ENCODE measurements at regions not wholly inside any gene's neighbourhood (a gene's known extent, or its start where the extent isn't known, plus 50 kb on each side); places are given as distances from the start of the nearest gene placed in this dataset.
"Not testable (repeated sequence)": the region's sequence is repeated elsewhere in the genome, so short reads cannot be mapped to it uniquely, and the experiment has no call there.

DNA sequence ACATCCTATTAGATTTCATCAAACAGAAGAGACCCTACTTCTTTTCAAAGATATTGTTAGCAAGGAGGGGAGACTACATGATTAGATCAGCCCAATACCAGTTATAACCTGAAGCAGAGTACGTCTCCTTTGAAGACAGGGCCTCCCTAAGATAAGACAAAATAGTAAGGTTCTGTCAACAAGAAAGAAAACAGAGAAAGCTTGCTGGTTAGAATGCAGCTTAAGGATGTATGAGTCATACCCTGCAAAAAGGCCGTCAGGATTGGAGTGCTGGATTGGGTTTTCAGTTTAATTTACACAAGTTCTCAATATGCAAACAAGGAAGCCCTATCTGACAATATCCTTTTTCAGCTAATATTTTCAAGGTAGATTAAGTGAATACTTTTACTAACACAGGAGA, 1581.2 kb upstream of the WWC1 start:
- no peak for DNase-seq (ENCODE audit: low spot score)
- intact Hi-C loops (cut with DNase I): no loop called here

DNA sequence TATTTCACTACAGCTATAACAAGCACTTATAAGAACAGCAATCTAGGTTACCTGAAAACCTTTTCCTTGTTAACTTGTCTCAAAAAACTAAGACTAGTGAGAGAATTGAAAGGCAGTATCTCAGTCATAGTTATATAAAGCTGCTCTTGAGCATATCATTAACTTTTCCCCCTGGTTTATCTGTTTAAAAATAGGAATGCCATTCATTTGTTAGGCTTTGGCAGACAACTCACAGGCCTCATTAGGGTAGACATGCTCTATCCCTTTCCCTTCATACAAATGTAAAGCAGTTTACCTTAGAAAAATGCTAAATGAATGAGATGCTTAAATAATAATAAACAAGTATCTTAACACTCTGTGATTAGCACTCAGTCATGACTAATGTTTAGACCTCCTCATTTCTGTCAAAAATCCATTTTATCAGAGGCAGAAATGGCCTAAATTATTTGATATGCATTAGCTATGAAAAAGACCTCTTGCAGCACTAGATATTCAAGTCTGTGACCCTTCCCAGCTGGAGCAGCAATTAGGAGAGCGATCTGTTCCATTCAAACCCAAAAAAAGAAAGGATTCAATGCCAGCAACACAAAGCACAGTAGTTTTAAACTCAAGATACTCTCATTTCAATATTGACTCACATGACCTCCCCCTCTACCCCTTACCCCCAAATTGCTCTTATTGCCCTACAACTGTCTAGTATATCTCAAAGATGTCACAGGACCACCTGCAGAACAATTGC, 1578.8 kb upstream of the WWC1 start:
- intact Hi-C loops (cut with DNase I): no loop called here
- DNase-seq (ENCODE audit: low spot score): no peak

DNA sequence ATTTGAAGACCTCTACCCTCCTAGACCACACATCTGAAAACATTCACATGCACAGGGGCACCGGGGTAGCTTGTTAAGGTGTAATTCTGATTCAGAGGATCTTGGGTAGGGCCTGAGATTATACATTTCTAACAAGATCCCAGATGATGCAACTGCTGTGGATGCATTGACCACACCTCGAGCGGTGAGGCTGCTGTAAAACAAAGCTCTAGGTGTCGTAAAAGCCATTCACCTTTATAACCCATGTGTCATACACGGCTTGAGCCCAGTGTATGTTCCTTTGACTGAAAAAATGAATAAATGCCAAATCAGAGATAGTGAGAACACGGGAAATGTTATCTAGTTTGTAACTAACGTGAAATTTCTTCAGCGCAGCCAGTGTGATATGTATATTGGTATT, 1578.2 kb upstream of the WWC1 start:
- DNase-seq (ENCODE audit: low spot score): no peak
- intact Hi-C loops (cut with DNase I): no loop called here

DNA sequence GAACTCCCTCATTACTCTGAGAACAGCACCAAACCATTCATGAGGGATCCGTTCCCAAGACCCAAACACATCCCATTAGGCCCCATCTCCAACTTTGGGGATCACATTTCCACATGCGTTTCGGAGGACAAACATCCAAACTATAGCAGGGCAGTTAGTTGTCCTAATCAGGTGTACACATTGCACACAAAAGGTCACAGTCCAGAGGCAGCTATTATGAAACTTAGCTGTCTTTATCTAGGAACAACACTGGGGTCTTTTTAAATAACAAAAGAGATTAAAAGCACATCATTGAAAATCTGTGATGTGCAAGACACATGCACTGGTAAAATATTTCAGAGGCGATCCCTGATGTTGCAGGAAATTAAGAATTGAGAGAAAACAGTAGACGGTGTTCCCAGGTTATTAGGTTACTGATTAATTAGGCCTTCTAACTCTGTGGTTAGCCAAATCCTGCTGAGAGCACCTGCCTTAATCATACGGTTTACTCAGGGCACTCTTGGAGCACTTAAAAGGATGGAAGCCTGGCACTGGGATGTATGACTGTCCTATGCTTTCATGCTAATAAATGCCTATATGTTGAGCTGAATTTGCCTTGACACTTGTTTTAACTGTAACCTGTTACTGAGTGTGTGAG, 1574.5 kb upstream of the WWC1 start:
- intact Hi-C loops (cut with DNase I): no loop called here
- DNase-seq (ENCODE audit: low spot score): no peak

GRCh38 chr5:166719991-166720390, 1571.5 kb upstream of the WWC1 start:
- intact Hi-C loops (cut with DNase I): no loop called here
- no peak for DNase-seq (ENCODE audit: low spot score)

- intact Hi-C loops (cut with DNase I): no loop called here
- DNase-seq (ENCODE audit: low spot score): no peak
These were observed 1568.5 kb upstream of the WWC1 start for GRCh38 chr5:166722939-166723338.

DNA sequence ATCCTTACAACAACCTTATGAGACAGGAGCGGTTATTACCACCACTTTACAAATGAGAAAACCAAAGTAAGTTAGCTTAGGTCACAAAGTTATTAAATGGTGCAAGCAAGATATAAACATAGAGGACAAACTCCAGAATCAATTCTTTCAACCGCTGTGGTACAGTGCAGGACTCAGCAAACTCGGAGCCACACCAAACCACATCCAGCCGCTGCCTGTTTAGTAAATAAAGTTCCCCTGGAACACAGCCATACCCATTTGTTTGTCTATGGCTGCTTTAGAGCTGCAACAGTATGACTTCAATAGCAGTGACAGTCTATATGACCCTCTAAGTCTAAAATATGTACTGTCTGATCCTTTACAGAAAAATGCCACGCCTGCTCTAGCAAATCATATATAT, 1567.2 kb upstream of the WWC1 start:
- intact Hi-C loops (cut with DNase I): no loop called here

DNA sequence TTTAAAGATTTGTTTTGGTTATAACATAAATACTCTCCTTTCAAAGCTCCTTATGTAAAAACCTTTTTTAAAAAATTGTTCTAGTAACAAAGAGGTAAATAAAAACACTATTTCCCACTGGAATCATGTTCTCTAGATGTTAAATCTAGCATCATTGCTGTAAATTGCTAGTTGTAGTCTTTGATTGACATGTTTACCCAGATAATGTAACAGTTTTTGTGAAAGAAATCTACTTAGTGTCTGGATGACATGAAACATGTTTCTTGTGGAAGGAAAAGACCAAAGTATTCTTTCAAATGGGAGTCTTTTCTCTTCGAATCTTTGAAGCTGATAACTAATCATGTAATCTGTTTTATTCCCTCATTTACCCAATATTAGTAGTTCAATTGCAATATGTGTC, 1565.9 kb upstream of the WWC1 start:
- no peak for DNase-seq (ENCODE audit: low spot score)
- intact Hi-C loops (cut with DNase I): no loop called here

More for the DNA sequence above, 1567.2 kb upstream of the WWC1 start:
- no peak for DNase-seq (ENCODE audit: low spot score)

DNA sequence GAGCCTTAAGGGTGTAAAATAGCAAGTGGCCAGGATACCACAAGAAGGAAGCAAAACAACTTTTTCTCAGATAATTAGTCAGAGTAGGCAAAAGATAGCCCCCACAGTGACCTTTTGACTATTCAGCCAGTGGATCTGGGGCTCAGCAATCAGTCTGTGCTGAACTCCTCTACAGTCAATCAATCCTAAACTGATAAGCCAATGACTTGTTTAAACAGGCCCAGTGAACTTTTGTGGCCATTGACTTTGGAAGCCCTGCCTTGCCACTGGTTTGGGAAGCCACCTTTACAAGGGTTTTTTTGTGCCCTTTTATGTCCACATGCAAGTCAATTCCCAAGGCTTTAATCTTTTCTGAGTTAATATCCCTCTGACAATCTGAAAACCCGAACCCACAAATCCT, 1565.0 kb upstream of the WWC1 start:
- intact Hi-C loops (cut with DNase I): no loop called here
- no peak for DNase-seq (ENCODE audit: low spot score)

GRCh38 chr5:166742951-166743350, 1548.5 kb upstream of the WWC1 start:
- intact Hi-C loops (cut with DNase I); DNase-seq (ENCODE audit: low spot score): not testable (repeated sequence)

DNA sequence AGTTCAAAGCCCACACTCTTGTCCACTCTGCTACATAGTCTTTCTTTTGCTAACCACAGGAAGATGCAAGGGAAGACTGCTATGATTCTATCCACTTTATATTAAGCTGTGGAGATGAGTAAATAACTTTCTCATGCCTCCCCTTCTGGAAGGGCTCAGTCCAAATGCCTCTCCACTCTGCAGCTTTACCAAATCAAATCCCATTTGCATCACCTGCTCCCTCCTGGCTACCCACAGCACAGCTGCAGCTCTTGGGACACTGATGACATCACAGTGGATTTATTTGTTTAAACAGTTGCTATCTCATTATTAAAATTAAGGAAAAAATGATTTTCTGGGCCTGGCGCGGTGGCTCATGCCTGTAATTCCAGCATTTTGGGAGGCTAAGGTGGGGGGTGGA, 1544.9 kb upstream of the WWC1 start:
- intact Hi-C loops (cut with DNase I): no loop called here
- DNase-seq (ENCODE audit: low spot score): no peak

- intact Hi-C loops (cut with DNase I): no loop called here
- DNase-seq (ENCODE audit: low spot score): no peak
These were observed 1541.1 kb upstream of the WWC1 start for GRCh38 chr5:166750376-166750775.

DNA sequence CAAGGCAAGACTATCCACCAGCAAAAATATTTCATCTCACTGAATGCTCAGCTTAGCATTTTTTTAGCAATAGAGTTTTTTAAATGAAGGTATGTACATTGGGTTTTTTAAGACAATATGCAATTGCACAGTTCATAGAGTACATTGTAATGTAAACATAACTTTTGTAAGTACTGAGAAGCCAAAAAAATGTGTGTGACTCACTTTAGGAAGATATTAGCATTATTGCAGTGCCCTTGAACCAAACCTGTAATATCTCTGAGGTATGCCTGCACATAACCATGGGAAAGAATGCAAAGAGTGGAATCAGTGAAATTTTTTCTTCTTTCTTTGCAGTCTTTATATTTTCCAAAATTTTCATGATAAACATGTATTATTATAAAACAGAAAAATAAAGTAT, 1533.3 kb upstream of the WWC1 start:
- DNase-seq (ENCODE audit: low spot score): no peak
- intact Hi-C loops (cut with DNase I): no loop called here

DNA sequence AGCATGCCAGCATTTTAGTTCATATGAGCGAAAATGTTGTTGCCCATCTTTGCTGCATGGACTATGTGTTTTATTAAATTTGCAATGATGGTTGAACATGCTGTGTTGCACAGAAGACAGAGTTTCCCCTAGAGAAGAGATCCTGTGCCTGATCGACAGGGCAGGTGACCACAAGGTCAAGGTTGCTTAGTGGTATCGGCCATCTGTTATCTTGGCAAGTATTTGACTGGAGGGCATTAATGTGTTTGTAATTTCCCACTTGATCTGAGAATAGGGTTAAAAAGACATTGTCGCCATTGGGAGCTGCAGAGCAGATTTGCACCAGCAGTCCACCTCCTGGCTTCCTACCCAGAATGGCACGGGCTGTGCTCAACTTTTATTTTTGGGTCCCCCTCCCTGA, 1523.6 kb upstream of the WWC1 start:
- DNase-seq (ENCODE audit: low spot score): no peak
- intact Hi-C loops (cut with DNase I): no loop called here

GRCh38 chr5:166768536-166768935, 1522.9 kb upstream of the WWC1 start:
- intact Hi-C loops (cut with DNase I): no loop called here
- DNase-seq (ENCODE audit: low spot score): no peak

- DNase-seq (ENCODE audit: low spot score): no peak
- intact Hi-C loops (cut with DNase I): no loop called here
These were observed 1518.7 kb upstream of the WWC1 start for GRCh38 chr5:166772770-166773169.

- intact Hi-C loops (cut with DNase I): no loop called here
- no peak for DNase-seq (ENCODE audit: low spot score)
These were observed 1509.7 kb upstream of the WWC1 start for GRCh38 chr5:166781737-166782136.

DNA sequence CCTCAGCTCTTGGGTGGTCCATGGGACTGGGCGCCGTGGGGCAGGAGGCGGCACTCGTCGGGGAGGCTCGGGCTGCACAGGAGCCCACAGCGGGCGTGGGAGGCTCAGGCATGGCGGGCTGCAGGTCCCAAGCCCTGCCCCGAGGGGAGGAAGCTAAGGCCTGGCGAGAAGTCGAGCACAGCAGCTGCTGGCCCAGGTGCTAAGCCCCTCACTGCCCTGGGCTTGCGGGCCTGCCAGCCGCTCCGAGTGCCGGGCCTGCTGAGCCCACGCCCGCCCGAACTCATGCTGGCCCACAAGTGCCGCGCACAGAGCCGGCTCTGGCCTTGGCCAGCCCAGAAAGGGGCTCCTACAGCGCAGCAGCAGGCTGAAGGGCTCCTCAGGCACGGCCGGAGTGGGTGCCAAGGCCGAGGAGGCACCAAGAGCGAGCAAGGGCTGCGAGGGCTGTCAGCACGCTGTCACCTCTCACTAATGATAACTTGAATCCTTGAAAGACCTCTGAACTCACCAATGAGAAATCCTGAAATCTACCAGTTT, 1506.8 kb upstream of the WWC1 start:
- intact Hi-C loops (cut with DNase I): no loop called here
- DNase-seq (ENCODE audit: low spot score): no peak

GRCh38 chr5:166786178-166786577, 1505.3 kb upstream of the WWC1 start:
- intact Hi-C loops (cut with DNase I): no loop called here
- no peak for DNase-seq (ENCODE audit: low spot score)

DNA sequence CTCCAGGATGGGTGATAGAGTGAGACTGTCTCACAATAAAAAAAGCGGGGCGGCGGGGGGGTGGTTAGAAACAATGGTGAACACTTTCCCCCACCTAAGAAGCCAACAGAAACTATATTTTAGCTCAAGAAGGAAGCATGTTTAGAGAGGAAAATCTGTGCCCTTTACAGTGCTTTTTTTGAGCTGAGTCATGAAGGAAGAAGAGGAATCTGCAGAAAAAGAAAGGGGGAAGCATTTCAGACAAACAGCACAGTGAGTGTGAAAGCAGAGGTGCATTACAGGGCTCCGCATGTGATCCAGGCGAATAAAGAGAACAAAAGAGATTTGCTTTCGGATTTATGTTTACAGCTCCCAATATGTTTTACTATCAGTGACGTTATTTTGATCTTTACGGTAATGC, 1504.6 kb upstream of the WWC1 start:
- intact Hi-C loops (cut with DNase I): no loop called here
- no peak for DNase-seq (ENCODE audit: low spot score)

DNA sequence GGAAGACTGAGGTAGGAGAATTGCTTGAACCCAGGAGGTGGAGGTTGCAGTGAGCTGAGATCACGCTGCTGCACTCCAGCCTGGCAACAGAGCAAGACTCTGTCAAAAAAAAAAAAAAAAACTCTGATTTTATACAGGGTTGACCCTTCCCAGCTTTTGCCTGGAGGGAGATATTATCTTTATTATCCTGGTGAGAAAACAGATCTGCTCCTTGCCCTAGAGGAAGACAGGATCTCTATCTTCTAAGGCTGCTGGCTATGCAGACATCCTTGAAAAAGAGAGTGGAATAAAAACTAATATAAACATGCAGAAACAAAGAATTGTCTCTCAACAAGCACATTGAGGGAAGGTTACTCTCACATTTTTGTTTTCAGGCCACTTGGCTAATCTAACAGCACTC, 1503.4 kb upstream of the WWC1 start:
- no peak for DNase-seq (ENCODE audit: low spot score)
- intact Hi-C loops (cut with DNase I): no loop called here

Data from cardiac septum (tissue), 1 donor.